GM03348 (cell line): ENCODE measurements at regions not wholly inside any gene's neighbourhood (a gene's known extent, or its start where the extent isn't known, plus 50 kb on each side); places are given as distances from the start of the nearest gene placed in this dataset.

Experiments
- DNase-seq: peaks from one replicate; pipeline ENCODE4 v3.0.0; 2012; ENCODE audit warnings: low spot score

DNA sequence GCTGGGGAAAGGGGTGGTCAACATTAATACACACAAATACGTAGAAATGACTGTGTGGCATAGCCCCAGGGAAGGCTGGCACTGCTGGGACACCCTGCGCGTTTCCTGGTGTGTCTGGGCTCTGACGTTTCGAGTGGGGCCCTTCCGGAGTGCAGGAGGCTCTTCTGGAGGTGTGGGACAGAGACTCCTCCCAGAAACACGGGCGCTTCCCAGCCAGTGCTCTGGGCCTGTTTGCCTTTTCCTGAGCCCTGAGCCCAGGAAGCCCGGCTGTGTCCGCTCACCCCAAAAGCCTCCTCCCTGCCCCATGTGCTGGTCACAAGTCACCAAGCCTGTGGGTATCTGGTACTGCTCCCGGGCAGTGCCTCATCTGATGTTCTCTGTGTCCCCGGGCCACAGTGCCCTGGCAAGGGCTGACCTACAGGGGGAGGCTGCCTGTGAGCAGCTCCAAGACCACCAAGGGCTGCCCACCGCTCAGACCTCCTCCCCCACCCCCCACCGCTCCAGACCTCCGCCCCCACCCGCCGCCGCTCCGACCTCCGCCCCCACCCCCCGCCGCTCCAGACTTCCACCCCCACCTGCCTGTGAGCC lies 1133.3 kb downstream of the BRD1 start:
- no peak for DNase-seq

DNA sequence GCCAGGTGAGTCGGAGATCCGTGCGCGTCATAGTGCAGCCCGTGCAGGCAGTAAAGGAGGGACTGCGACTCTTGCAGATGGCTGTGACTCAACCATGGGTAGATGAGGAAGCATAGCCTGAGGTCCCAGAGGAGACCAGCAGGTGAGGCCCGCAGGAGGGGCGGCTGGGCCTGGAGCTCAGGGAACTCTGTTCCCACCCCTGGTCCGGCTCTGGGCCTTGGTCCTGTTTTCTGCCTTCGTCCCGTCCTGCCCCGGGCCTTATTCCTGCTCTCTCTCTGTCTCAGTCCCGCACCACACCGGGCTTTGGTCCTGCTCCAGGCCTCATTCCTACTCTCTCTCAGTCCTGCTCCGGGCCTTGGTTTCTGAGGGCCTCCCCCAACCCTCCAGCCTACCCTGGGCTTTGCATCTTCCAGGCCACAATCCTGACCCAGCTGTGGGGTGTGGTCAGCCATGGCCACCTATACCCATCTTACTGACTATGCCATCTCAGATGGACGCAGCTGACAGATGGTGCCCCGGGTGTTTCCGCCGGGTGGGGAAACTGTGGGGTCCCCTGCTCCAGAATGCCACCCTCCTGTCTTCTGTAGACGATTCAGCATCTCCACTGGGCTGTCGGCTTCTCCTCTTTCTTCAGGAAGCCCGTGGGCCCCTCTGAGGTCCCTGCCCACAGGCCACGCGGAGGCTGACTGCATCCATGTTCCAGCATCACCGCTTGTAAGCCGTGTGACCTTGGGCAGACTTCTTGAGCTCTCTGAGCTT lies 1134.1 kb downstream of the BRD1 start:
- no peak for DNase-seq

DNA sequence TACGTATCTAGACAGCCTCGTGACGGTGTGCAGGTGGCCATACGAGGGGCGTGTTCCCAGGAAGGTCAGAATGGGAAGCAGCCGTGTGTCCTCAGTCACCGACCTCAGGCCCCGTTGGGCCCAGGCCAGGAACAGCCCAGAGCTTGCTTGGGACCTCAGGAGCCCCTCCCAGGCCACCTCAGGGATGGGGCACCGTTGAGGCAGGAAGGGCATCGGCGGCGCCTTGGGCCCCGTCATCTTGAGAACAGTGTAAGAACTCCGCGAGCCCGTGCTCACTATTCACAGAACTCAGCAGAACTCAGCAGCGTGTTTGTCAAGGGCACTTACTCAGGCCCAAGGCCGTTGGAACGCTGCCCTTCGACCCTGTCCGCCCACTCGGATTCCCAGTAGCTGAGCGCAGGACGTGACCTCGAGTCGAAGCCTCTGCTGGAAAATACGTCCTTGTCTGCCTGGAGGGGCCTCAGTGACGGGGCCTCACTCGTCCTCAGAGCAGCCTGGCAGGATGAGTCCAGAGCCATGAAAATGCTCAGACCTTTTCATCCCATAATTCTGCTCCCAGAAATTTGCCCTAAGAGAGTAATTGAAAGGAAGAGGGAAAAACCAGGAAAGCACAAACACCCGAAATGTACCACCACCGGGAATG lies 1134.8 kb downstream of the BRD1 start:
- DNase-seq: no peak

DNA sequence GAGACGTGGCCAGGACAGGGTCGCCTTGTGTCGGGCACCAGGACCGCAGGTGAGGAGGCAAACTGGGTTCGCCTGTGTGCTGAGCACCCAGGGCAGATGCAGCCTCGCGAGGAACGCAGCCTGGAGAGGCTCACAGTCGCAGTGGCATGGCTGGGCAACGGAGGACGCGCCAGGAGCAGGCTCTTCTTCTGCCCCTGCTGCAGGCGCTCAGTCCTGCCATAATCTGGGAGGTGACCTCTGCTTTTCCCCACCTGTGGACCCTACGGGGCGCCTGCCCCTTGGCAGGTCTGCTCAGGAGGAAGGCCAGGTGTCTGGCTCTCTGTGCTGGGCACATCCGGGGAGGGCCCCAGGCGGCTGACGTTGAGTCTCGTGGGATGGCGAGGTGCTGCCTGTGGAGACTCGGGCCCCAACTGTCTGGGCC lies 1136.2 kb downstream of the BRD1 start:
- no peak for DNase-seq

DNA sequence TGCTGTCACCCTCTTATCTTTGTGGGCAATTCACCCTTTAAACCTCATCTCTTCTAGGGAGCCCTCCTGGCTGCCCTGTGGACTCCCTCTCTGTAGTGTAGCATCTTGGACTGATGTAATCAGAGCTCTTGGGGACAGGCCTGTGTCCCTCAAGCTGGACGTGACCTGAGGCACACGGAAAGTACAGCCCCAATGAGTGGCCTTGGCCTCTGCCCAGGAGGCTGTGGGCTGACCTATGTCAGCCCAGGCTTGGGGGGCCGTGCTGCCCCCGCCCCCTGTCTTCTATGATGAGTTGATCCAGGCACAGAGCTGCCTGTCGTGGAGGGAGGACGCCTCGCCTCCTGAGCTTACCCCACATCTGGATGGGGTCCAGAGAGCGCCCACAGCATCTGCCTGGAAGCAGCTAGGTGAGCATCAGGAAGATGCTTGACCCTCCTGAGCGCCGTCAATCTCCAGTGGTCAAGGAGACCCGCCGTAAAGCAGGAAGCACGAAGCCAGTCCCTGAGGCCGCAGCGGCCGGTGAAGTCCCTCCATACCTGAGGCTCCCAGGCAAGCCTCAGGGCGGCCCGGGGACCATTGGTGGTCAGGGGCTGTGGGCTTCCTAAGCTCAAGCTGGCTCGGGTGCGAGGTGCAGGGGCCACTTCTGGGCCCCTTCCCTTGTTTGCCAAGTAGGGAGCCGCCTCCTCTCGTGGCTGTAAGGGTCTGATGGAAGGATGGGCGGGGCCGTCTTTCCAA lies 1136.9 kb downstream of the BRD1 start:
- DNase-seq: no peak

DNA sequence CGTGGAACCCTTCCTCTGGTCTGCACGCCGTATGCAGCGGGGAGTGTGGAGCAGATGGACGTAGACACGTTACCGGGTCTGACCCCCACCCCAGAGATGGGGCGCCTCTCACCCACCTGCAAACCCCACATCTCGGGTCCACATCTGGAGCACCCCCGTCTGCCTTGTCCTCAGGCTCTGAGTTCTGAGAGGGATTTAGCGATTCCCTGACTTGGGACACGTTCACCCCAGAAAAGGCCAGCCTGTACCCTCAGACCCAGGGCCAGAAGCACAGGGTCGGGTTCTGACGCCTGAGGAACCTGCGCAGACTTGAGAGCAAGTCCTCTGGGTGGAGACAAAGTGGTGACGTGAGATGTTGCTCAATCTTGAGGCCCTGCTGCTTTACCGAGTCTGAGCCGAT lies 1138.5 kb downstream of the BRD1 start:
- no peak for DNase-seq

DNA sequence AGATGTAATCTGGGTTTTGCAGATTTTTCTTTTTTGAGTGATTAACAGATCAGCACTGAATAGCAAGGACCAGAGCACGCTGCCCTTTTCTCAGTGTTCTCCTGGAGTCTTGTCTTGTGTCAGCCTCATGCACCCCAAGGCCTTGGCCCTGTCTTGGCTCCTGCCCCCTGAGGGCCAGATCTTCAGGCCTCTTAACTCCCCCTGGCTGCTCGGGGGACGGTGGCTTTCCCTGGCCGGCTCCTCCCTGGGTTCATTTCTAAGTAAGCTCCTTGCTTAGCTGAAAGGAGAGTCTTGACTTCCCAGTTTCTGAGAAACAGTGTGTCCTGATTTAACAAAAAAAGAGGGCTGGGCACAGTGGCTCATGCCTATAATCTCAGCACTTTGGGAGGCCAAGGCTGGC lies 1139.3 kb downstream of the BRD1 start:
- DNase-seq: no peak

DNA sequence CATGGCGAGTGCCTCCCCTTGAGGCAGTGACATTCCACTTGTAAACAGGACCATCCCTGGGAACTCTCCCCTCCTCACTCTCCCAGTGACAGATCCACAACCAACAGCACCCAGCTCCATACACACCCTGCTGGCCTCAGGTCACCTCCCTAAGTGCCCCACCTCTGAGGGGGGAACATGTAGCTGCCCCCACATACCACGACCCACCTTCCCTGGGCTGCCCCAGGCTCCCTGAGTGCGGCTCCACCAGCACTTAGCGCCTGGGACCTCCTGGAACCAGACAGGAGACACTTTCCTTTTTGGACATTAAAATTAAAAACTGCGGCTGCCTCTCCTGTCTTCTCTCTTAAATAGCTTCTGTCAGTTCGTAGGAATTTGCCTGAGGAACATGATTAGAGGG lies 1140.1 kb downstream of the BRD1 start:
- DNase-seq: no peak

DNA sequence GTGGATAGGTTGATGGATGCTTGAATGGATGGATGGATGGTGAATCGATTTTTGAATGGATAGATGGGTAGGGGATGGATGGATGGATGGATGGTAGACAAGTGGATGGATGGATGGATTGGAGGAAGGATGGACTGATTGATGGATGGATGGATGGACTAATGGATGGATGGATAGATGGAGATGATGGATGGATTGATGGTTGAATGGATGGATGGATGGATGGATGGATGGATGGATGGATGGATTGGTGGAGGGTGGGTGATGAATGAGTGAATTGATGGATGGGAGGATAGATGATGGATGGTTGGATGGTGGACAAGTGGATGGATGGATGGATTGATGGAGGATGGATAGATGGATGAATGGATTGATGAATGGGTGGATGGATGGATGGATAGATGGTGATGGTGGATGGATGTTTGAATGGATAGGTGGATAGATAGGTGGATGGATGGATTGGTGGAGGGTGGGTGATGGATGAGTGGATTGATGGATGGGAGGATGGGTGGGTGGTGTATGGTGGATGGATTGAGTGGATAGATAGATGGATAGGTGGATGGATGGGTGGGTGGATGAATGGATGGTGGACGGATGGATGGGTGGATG lies 1140.9 kb downstream of the BRD1 start:
- no peak for DNase-seq

DNA sequence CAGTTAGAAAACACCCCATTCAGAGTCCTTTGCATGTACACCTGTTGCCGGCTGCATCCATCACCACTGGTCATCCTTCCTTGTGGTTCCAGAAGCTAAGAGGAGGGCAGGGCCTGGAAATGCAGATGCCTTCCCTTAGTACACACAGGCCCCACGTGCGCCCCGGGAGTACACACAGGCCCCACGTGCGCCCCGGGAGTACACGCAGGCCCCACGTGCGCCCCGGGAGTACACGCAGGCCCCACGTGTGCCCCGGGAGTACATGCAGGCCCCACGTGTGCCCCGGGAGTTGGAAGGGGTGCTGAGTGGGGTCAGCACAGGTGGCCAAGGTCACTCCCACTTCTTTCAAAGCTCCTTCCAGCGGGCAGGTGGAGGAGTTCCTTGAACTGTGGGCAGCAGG lies 1141.9 kb downstream of the BRD1 start:
- no peak for DNase-seq

DNA sequence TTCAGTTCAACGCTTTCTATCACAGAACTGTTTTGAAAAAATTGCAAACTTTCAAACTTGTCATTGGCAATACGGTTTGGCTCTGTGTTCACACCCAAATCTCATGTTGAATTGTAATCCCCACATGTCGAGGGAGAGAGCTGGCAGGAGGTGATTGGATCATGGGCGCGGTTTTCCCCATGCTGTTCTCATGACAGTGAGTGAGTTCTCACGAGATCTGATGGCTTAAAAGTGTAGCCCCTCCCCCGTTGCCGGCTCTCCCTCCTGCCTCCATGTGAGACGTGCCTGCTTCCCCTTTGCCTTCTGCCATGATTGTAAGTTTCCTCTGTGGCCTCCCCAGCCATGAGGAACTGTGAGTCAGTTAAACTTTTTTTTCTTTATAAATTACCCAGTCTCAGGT lies 1144.0 kb downstream of the BRD1 start:
- DNase-seq: no peak

DNA sequence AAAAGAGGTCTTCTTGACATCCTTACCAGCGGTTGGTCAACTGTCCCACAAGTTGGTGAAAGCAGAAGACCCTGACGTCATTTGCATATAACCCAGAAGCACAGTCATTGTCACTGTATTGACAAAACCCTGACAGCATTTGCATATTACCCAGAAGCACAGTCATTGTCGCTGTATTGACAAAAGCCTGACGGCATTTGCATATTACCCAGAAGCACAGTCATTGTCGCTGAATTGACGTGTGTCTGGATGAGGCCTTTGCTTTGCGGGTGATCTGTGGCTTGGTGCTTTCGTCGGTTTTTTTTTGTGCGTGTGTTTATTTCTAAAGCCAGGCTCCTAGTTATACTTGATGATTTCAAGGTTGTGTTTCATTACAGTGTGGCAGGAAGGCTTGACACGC lies 1145.2 kb downstream of the BRD1 start:
- DNase-seq: no peak

DNA sequence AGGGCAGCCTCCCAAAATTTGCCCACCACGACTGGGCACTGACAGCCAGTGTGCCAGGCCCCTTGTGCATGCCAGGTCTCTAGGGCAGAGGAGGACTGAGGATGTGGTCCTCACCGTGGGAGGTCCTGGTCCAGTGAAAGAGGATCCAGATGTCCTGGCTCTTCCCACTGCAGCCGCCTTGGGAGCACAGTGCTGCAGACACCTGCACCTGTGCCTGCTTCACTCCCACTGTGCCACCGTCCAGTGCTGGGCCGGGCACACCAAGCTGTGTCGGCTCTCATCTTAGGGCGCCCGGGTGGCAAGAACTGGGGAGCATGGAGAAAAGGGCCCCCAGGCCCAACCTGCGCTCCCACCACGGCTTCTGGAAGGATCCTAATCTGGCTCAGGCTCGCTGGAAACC lies 1147.1 kb downstream of the BRD1 start:
- DNase-seq: no peak

DNA sequence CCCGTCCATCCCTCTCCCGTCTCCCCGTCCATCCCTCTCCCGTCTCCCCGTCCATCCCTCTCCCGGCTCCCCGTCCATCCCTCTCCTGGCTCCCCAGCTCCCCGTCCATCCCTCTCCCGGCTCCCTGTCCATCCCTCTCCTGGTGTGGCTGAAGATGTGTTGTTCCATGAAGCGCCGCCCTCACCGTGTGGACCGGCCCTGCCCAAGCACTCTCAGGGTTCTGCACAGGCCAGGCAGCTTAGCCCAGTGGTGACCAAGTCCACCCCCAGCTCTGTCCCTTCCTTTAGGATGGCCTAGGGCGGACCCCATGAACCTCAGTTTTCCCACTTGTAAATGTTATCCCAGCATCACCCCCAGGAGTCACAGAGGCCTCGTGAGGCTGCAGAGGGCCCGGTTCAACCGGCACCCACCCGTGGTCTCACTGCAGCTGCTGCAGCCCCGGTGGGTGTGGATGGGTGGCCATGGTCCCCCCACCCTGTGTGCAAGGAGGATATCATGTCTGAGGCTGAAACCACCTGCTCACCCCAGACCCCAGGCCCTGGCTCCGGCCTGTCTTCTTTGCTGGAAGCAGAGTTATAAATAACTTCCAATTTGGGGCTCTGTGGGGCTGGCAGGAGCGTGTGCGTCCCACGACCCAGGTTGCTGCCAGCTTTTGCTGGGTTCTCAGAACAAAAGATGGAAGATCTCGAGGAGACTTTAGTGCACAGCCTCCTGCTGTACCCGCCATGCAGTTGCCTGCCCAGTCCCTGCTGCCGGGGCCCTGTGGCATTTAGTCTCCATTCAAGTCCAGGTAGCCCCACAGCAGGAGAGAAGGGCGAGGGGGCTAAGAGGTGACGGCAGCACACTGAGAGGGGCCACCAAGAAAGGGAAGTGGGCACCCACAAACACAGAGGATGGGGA lies 1147.8 kb downstream of the BRD1 start:
- DNase-seq: no peak

DNA sequence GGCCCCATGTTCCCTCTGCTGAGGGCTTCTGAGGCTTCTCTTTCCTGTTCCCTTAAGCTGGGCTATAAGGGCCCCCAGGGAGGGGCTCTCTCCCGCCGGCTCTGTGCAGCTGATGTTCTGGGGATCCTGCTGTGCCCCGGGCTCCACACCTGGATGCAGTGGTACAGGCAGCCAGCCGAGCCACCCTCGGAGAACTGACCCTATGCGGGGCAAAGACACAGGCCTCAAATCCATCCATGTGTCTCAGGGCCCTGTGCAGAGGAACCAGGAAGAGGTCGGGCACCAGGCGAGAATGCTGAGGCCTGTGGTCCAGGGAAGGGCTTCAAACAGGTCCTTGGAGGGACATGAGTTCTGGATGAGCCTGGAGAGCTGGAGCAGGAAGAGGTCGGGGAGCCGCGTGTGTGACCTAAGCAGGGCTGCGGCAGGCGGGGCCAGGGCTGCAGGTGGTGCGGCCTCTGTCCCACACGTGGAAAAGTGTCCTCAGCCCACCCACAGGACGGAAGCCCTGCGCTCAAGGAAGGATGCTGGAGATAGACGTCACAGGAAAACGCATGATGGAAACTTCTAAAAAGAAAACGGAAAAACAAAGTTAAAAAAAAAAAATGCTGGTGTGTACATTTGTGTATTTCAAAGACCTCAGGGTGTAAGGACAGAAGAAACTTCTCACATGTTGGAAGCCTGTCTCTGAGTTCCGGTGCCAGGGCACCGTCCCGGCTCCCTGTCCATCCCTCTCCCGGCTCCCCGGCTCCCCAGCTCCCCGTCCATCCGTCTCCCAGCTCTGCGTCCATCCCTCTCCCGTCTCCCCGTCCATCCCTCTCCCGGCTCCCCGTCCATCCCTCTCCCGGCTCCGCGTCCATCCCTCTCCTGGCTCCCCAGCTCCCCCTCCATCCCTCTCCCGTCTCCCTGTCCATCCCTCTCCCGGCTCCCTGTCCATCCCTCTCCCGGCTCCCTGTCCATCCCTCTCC lies 1149.2 kb downstream of the BRD1 start:
- DNase-seq: no peak

DNA sequence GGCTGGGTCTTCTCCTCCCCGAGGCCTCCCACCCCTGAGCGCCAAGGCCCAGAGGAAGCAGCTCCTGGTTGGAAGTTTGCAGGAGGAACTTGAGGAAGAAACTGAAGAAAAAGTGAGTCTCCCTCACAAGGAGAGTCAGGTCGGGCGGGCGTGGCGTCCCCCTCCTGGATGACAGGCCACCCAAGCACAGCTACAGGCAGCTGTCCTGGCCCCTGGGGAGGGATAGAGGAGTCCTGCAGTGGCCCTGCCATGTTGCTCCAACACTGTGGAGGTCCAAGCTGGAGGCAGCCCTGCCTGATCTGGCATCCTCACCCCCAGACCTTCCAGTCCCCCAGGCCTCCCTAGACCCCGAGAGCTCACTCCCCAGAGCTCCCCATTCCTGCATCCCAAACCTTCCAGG lies 1150.1 kb downstream of the BRD1 start:
- no peak for DNase-seq

DNA sequence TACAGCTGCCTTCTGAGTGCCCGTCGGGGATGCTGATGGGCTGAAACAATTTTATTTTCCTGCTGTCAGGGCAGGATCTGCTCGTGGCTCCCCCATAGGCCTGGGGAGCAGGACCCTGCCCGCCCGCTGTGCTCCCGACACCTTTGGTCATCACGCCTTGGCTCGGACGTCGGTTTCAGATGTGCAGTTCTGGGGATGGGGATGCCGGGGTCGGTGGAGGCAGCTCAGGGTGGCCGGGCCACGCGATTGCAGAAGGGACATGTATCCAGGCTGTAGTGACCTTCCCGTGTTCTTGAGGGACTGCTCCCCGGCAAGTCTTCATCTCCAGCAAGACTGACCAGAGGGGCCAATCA lies 1150.5 kb downstream of the BRD1 start:
- DNase-seq: no peak

DNA sequence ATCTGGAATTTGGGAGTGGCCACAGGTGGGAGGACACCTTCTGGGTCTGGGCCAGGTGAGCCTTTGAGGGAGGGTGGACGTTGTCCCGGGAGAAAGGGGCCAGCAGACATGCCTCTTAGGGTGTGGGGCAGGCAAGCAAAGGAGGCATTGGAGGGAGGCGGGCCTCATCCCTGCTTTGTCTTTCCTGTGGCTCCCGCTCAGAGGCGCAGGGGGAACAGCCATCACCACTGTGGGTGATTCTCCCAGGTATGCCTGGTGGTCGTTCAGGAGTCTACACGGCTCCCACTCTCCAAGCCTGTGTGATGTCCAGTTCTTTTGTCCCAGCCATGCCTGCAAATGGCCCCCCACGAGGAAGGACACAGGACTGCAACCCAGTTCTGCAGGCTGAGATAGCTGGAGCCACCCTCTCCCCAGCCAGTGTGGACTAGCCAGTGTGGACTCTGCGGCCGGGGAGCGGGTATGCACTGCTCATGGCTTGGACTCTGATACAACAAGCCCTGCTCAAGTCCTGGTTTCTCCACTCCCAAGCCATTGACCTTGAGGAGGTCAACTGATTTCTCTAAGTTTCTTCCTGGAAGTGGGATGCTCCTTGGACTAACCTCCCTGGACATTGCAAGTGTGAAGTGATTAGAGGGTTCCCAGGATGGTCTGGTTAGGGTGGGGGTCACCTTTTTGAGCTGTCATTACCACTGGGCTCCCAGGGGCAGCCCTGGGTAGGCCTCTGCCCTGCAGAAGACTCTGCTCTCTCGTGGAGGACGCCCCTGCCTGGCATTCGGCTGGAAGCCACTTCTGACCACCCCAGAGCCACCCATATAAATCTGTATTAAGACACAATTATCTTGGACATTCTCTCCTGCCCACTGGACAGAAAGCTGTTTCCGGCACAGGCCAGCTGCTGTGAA lies 1151.2 kb downstream of the BRD1 start:
- no peak for DNase-seq

DNA sequence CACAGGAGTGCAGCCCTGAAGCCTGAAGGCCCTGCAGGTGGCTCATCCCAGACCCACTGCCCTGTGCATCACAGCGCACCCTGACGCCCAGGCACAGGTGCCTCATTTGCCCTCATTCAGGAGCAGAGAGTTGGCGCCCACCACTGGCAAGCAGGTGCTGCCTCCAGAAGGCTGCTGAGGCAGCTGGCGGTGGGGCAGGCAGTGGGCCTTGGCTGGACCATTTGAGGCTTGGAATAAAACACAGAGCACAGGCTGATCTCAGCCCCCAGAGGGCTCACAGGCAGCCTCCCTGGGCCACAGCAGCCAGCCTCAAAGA lies 1151.9 kb downstream of the BRD1 start:
- no peak for DNase-seq
